ENCODE measurements at regions not wholly inside any gene's neighbourhood (a gene's known extent, or its start where the extent isn't known, plus 50 kb on each side); places are given as distances from the start of the nearest gene placed in this dataset.

DNA sequence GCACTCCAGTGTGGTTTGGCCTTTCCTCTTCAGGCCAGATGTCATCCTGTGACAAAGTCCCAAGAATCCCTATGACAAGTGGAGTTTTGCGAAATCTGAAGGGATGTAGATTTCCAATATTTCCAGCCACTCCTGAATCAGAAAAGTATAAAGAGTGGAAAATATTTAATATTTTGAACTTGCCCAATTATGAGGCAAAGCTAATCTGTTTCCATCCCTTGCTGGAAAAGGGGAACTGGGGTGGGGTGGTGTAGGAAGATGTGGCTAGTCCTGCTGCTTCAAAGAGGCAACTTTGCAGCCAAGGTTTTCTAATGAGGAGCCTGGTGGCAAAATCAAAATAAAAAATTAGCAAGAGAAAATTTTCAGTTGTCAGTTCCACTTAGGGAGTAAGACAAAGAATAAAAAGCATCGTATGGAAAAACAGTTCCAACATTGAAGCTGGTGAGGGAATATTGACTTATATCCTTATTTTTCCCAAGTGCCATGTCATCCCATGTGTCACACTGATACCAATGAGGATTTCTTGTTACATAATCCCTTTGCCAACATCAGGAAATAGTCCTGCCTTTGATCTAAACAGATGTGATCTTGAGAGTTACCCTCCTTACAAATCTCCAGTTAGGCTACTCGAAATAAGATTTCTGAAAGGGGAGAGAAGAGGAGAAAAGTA lies 480.0 kb upstream of the JARID2 start:
- TF ChIP-seq HDAC2 (IDR thresholded peaks at IDR 0.05) (no peak), SPI1 (IDR thresholded peaks at IDR 0.05; ENCODE audit: borderline replicate concordance, insufficient read depth, low read depth, low read length) (peak; percentile 13; the same call in 1 of the 2 replicates)
- Histone ChIP-seq H3K4me3 (no peak overlapping the region), H3K4me2 (ENCODE audit: control insufficient read depth, insufficient read depth) (no peak overlapping the region), H4K20me1 (ENCODE audit: control insufficient read depth, insufficient read depth) (no peaks in the 10 kb centered on the region), H3K36me3 (ENCODE audit: control insufficient read depth in 2 of 2, insufficient read depth in 2 of 2, low read length in 1 of 2) (no peaks in the 10 kb centered on the region), H3K79me2 (ENCODE audit: control insufficient read depth, insufficient read depth, low read length) (no peaks in the 10 kb centered on the region), H3K27ac (ENCODE audit: control insufficient read depth, insufficient read depth) (no peak overlapping the region), H3K4me1 (ENCODE audit: control insufficient read depth, insufficient read depth, low read length) (no peaks in the 10 kb centered on the region), H3K9ac (ENCODE audit: control insufficient read depth, insufficient read depth, low read length) (no peak overlapping the region), H3K9me3 (replicated peaks; ENCODE audit: control insufficient read depth, insufficient read depth, low read length) (no peaks in the 10 kb centered on the region), H2AFZ (ENCODE audit: control insufficient read depth, low read depth, low read length) (no peak overlapping the region), H3K27me3 (replicated peaks in 1 of 2; ENCODE audit: control insufficient read depth in 2 of 2, insufficient read depth in 2 of 2, low read length in 1 of 2) (no peaks in the 10 kb centered on the region)
- DNase-seq (ENCODE audit: low read depth, low spot score), result no peak
- WGBS (ENCODE audit: insufficient coverage, insufficient replicate concordance, low lambda C conversion rate, missing lambda C conversion rate), result 77% methylated on average over 3 of the region's 3 CpGs
- intact Hi-C loops (cut with micrococcal nuclease; ENCODE audit: unreplicated experiment), result no loop called here
- FAIRE-seq, result no peak
- in situ Hi-C loops (cut with MboI), result no loop called here
- POLR2A ChIA-PET, result interaction anchor here (0.7 kb wide), 1 partner anchor 1073 kb away, joined by 7 read pairs; no protein-coding TSS in a partner anchor
- CTCF ChIA-PET, result no interaction called here
- no peak for ATAC-seq
- BruUV-seq (replicated peaks), result no TSS peak
- SMC1A ChIA-PET (ENCODE audit: uncharacterized antibody, unreplicated experiment), result interaction anchor here (1.0 kb wide), 1 partner anchor 111 kb away, joined by 3 read pairs; no protein-coding TSS in a partner anchor
- RAD21 ChIA-PET (ENCODE audit: unreplicated experiment), result no interaction called here

DNA sequence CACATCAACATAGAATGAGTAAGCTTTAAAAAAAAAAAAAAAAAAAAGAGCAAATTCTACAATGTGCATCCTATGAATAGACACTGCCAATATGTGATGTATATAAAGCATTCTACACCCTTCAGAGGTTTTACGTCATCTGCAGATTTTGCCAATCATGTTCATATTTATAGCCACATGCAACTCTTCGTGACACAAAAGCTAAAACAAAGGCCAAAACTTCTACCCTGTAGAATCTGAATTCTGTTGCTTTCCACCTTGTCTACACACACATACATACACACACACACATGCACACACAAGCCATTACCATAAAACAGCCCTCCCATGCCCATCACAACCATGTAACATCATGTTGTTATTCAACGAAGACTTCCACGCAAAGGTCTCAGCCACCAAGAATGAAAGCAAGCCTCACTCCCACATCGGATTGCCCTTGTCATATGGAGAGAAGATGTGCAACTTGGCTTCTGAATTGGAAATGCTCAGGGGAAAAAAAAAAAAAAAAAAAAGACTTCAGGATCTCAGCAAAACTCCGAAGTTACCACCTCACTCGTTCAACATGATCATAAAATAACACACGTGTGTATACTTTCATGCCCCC lies 479.4 kb upstream of the JARID2 start:
- DNase-seq (ENCODE audit: low read depth, low spot score), result no peak
- Histone ChIP-seq H3K27me3 (replicated peaks in 1 of 2; ENCODE audit: control insufficient read depth in 2 of 2, insufficient read depth in 2 of 2, low read length in 1 of 2) (no peaks in the 10 kb centered on the region), H3K9ac (ENCODE audit: control insufficient read depth, insufficient read depth, low read length) (no peak overlapping the region), H3K36me3 (ENCODE audit: control insufficient read depth in 2 of 2, insufficient read depth in 2 of 2, low read length in 1 of 2) (no peaks in the 10 kb centered on the region), H3K4me2 (ENCODE audit: control insufficient read depth, insufficient read depth) (no peak overlapping the region), H3K4me1 (ENCODE audit: control insufficient read depth, insufficient read depth, low read length) (no peaks in the 10 kb centered on the region), H3K9me3 (replicated peaks; ENCODE audit: control insufficient read depth, insufficient read depth, low read length) (no peaks in the 10 kb centered on the region), H4K20me1 (ENCODE audit: control insufficient read depth, insufficient read depth) (no peaks in the 10 kb centered on the region), H3K4me3 (no peak overlapping the region), H2AFZ (ENCODE audit: control insufficient read depth, low read depth, low read length) (no peak overlapping the region), H3K79me2 (ENCODE audit: control insufficient read depth, insufficient read depth, low read length) (no peaks in the 10 kb centered on the region), H3K27ac (ENCODE audit: control insufficient read depth, insufficient read depth) (no peak overlapping the region)
- BruUV-seq (replicated peaks), result no TSS peak
- no peak for FAIRE-seq
- ChIA-PET SMC1A (ENCODE audit: uncharacterized antibody, unreplicated experiment) (interaction anchor here (0.7 to 1.0 kb wide), 2 partner anchors 110 to 256 kb away, joined by 3 read pairs; no protein-coding TSS in a partner anchor), POLR2A (interaction anchor here (0.7 kb wide), 1 partner anchor 1072 kb away, joined by 7 read pairs; no protein-coding TSS in a partner anchor), RAD21 (ENCODE audit: unreplicated experiment) (no interaction called here), CTCF (no interaction called here)
- no peak for TF ChIP-seq ETV6 (conservative IDR thresholded peaks at IDR 0.05 in 1 of 2, IDR thresholded peaks at IDR 0.05 in 1 of 2; ENCODE audit: borderline replicate concordance in 1 of 2, low read depth in 1 of 2)
- 69% methylated on average over 8 of the region's 8 CpGs for WGBS (ENCODE audit: insufficient coverage, insufficient replicate concordance, low lambda C conversion rate, missing lambda C conversion rate)
- no peak for ATAC-seq
- intact Hi-C loops (cut with micrococcal nuclease; ENCODE audit: unreplicated experiment) (no loop called here), in situ Hi-C loops (cut with MboI) (no loop called here)

Data from GM12878 (cell line).